Ishikawa (cell line): ENCODE measurements at regions not wholly inside any gene's neighbourhood (a gene's known extent, or its start where the extent isn't known, plus 50 kb on each side); places are given as distances from the start of the nearest gene placed in this dataset.

ENCODE experiments used
- CEBPB ChIP-seq: IDR thresholded peaks from 2 replicates; pipeline ENCODE4 v1.6.1; 2012
- CREB1 ChIP-seq: IDR thresholded peaks from 2 replicates; pipeline ENCODE4 v1.6.1; 2012; ENCODE audit warnings: low read depth
- EGR1 ChIP-seq: IDR thresholded peaks from 2 replicates; pipeline ENCODE4 v1.6.1; 2012
- EP300 ChIP-seq: IDR thresholded peaks from 2 replicates; pipeline ENCODE4 v1.6.1; 2012; ENCODE audit warnings: borderline replicate concordance
- FOXM1 ChIP-seq: IDR thresholded peaks from 2 replicates; pipeline ENCODE4 v1.6.1; 2012; ENCODE audit warnings: low read depth, borderline replicate concordance
- NFIC ChIP-seq: IDR thresholded peaks from 2 replicates; pipeline ENCODE4 v1.6.1; 2012
- RAD21 ChIP-seq: IDR thresholded peaks from 2 replicates; pipeline ENCODE4 v1.6.1; 2012; ENCODE audit warnings: low read depth
- TAF1 ChIP-seq: IDR thresholded peaks from 2 replicates; pipeline ENCODE4 v1.6.1; 2012; ENCODE audit warnings: low read depth, mild to moderate bottlenecking
- TEAD4 ChIP-seq: IDR thresholded peaks from 2 replicates; pipeline ENCODE4 v1.6.1; 2012
- YY1 ChIP-seq: IDR thresholded peaks from 2 replicates; pipeline ENCODE4 v1.6.1; 2012; ENCODE audit warnings: low read depth
- ZBTB7A ChIP-seq: IDR thresholded peaks from 2 replicates; pipeline ENCODE4 v1.6.1; 2012; ENCODE audit warnings: low read depth
- TF ChIP-seq, protein P1 (sequence below): IDR thresholded peaks from 2 replicates; pipeline ENCODE4 v1.6.1; 2012
- TF ChIP-seq, protein P2 (sequence below): IDR thresholded peaks from 2 replicates; pipeline ENCODE4 v1.6.1; 2012; ENCODE audit warnings: low read depth, mild to moderate bottlenecking

DNA sequence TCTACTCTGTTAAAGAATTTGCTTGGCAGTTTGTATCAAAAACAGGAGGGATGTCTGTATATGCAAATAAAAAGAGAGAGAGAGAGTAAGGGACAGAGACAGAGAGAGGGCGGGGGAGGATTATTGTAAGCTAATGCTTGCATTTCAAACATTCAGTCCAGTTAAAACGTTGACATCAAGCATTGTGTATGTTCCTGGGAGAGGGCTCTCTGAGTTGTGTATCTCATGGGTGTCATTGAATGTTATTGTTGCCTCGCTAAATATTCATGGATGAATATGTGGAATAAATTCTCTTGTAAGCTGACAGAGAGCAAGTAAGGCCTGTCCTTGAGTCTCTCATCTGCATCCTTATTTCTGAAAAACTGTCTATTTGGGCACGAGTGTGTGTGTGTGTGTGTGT lies 78.8 kb upstream of the VRK1 start:
- TF ChIP-seq, protein P1, sequence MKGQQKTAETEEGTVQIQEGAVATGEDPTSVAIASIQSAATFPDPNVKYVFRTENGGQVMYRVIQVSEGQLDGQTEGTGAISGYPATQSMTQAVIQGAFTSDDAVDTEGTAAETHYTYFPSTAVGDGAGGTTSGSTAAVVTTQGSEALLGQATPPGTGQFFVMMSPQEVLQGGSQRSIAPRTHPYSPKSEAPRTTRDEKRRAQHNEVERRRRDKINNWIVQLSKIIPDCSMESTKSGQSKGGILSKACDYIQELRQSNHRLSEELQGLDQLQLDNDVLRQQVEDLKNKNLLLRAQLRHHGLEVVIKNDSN = no peak
- TF ChIP-seq YY1 (no peak), TEAD4 (no peak), FOXM1 (no peak), ZBTB7A (no peak), RAD21 (no peak), EP300 (no peak), TAF1 (no peak), CREB1 (no peak), CEBPB (no peak), EGR1 (no peak), NFIC (no peak)
- TF ChIP-seq, protein P2, sequence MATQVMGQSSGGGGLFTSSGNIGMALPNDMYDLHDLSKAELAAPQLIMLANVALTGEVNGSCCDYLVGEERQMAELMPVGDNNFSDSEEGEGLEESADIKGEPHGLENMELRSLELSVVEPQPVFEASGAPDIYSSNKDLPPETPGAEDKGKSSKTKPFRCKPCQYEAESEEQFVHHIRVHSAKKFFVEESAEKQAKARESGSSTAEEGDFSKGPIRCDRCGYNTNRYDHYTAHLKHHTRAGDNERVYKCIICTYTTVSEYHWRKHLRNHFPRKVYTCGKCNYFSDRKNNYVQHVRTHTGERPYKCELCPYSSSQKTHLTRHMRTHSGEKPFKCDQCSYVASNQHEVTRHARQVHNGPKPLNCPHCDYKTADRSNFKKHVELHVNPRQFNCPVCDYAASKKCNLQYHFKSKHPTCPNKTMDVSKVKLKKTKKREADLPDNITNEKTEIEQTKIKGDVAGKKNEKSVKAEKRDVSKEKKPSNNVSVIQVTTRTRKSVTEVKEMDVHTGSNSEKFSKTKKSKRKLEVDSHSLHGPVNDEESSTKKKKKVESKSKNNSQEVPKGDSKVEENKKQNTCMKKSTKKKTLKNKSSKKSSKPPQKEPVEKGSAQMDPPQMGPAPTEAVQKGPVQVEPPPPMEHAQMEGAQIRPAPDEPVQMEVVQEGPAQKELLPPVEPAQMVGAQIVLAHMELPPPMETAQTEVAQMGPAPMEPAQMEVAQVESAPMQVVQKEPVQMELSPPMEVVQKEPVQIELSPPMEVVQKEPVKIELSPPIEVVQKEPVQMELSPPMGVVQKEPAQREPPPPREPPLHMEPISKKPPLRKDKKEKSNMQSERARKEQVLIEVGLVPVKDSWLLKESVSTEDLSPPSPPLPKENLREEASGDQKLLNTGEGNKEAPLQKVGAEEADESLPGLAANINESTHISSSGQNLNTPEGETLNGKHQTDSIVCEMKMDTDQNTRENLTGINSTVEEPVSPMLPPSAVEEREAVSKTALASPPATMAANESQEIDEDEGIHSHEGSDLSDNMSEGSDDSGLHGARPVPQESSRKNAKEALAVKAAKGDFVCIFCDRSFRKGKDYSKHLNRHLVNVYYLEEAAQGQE = no peak
